ENCODE measurements at regions not wholly inside any gene's neighbourhood (a gene's known extent, or its start where the extent isn't known, plus 50 kb on each side); places are given as distances from the start of the nearest gene placed in this dataset.

DNA sequence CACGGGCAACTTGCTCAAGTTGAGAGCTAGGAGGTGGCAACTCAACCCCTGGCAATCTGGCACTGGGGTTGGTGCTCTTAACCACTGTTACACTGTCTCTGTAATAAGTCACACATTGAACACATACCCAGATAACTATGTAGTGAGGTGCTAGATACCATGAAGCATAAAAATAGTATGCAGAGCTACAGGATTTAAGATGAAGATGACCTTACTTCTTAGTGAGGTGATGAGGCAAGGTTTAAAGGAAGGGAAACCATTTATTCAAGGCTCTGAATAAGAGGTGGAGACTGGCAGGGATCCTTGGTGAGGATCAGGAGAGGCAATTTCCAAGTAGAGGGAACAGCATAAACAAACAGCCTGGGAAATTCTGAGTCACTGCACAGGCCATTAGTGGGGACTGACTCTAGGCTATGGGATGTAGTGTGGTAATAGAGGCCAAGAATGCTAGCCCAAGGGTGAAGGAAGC is 67.6 kb upstream of the NR3C1 start:
- TF ChIP-seq, protein P1, sequence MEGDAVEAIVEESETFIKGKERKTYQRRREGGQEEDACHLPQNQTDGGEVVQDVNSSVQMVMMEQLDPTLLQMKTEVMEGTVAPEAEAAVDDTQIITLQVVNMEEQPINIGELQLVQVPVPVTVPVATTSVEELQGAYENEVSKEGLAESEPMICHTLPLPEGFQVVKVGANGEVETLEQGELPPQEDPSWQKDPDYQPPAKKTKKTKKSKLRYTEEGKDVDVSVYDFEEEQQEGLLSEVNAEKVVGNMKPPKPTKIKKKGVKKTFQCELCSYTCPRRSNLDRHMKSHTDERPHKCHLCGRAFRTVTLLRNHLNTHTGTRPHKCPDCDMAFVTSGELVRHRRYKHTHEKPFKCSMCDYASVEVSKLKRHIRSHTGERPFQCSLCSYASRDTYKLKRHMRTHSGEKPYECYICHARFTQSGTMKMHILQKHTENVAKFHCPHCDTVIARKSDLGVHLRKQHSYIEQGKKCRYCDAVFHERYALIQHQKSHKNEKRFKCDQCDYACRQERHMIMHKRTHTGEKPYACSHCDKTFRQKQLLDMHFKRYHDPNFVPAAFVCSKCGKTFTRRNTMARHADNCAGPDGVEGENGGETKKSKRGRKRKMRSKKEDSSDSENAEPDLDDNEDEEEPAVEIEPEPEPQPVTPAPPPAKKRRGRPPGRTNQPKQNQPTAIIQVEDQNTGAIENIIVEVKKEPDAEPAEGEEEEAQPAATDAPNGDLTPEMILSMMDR (IDR thresholded peaks at IDR 0.05; ENCODE audit: insufficient read depth, low read depth, low read length): no peak
- no peak overlapping the region for H3K4me3 ChIP-seq (ENCODE audit: low read depth, low read length)
- peak; percentile 40 for DNase-seq (ENCODE audit: low read depth)

DNA sequence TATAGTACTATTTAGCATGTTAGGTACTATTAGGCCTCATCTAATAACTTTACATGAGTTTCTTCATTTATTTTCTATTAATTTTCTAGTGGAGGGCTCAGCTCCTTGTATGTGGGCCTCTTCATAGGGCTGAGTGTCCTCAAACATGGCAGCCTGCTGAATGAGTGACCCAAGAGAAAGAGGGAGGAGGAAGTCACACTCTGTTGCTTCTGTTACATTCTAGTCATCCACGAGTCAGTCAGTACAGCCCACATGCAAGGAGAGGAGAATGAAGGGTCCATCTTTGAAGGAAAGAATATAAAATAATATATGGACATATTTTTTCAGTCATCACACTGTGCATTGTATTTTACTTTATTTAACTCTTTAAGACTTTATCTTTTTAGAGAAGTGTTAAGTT is 66.6 kb upstream of the NR3C1 start:
- no peak for DNase-seq (ENCODE audit: low read depth)
- TF ChIP-seq, protein P1 (IDR thresholded peaks at IDR 0.05; ENCODE audit: insufficient read depth, low read depth, low read length): no peak
- H3K4me3 ChIP-seq (ENCODE audit: low read depth, low read length): no peak overlapping the region

DNA sequence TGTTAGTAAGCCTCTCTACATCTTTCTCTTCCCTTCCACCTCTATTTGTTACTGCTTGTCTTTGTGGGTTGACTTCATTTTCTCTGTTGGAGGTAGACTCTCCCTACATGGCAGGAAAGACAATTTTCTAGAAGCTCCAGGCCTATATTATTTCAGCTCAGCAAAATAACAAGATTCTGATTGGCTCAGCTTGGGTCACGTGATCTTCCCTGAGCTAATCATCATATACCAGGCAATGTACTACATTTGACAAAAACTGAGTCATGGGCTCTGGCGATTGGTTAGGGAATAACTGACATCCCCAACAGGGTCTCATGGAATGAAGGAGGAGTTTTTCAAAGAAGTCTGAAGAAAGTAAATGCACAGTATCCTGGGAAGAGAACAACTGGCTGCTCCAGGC is 65.6 kb upstream of the NR3C1 start:
- DNase-seq (ENCODE audit: low read depth): no peak
- H3K4me3 ChIP-seq (ENCODE audit: low read depth, low read length): no peak overlapping the region
- TF ChIP-seq, protein P1 (IDR thresholded peaks at IDR 0.05; ENCODE audit: insufficient read depth, low read depth, low read length): no peak

DNA sequence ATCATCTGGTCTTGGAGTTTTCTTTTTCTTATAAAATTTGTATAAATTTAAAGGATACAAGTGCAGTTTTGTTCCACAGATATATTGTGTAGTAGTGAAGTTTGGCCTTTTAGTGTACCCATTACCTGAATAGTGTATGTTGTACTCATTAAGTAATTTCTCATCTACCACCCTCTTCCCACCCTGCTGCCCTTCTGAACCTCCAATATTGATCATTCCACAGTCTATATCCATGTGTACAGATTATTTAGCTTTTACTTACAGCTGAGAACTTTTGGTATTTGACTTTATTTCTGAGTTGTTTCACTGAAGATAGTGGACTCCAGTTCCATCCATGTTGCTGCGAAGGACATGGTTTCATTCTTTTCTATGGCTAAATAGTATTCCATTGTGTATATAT is 63.1 kb upstream of the NR3C1 start:
- DNase-seq (ENCODE audit: low read depth): no peak
- TF ChIP-seq, protein P1 (IDR thresholded peaks at IDR 0.05; ENCODE audit: insufficient read depth, low read depth, low read length): no peak
- H3K4me3 ChIP-seq (ENCODE audit: low read depth, low read length): no peak overlapping the region

DNA sequence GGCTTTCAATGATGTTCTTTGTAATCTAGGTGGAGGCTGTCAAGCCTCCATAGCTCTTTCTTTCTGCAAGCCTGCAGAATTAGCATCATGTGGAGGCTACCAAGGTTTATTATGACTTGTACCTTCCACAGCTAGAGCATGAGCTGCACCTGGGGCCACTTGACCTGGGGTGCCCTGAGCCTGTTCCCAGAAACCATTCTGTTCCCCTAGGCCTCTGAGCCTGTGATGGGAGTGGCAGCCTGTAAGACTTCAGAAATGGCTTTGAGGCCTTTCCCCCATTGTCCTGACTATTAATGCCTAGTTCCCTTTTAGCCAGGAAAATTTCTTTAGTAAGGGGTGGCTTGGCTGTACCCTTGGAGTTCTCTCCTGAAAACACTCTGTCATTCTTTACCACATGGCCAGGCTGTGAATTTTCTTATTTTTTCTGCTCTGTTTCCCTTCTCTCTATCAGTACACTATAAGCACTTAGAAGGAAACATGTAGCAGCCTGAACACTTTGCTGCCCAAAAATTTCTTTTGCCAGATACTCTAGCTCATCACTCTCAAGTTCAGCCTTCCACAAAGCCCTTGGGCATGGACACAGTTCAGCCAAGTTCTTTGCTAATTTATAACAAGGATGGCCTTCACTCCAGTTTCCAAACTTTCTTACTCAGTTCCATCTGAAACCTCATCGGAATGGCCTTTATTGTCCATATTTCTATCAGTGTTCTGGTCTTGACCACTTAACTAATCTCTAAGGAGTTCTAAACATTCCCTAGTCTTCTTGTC is 61.4 kb upstream of the NR3C1 start:
- no peak for DNase-seq (ENCODE audit: low read depth)
- TF ChIP-seq, protein P1 (IDR thresholded peaks at IDR 0.05; ENCODE audit: insufficient read depth, low read depth, low read length): no peak
- H3K4me3 ChIP-seq (ENCODE audit: low read depth, low read length): no peak overlapping the region

DNA sequence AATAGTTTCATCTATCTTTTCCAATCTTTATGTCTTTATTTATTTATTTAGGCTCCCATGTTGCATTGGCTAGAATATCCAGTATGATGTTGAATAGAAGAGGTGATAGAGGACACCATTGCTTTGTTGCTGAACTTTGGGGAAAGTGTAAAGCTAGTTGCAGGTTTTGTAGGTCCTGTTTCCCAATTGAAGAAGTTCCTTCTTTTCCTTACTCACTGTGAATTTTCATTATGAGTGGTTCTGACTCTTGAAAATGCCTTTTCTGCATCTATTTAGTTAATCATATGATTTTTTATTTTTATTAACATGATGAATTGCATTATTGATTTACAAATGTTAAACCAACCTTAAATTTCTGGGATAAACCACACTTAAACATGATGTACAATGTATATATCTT is 58.9 kb upstream of the NR3C1 start:
- no peak overlapping the region for H3K4me3 ChIP-seq (ENCODE audit: low read depth, low read length)
- TF ChIP-seq, protein P1 (IDR thresholded peaks at IDR 0.05; ENCODE audit: insufficient read depth, low read depth, low read length): no peak
- no peak for DNase-seq (ENCODE audit: low read depth)

DNA sequence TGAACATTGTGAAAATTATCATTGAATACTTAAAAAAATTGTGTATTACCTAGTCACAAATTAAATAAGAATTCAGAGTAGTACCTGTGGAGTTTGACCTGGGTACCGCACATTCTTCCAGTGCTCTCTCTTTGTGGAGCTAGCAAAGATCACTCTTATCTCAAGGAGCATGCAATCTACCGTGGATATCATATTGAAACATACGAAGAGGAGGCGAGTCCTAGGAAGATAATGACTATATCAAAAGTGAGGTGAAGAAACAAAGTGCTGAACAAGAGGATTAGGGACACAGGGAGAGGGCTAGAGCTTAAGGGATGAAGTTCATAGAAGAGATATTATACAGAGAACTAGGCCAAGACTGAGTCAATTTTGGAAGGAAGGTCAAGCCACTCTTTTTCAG is 55.9 kb upstream of the NR3C1 start:
- TF ChIP-seq, protein P1 (IDR thresholded peaks at IDR 0.05; ENCODE audit: insufficient read depth, low read depth, low read length): no peak
- DNase-seq (ENCODE audit: low read depth): no peak

More for the DNA sequence above, 55.9 kb upstream of the NR3C1 start:
- H3K4me3 ChIP-seq (ENCODE audit: low read depth, low read length): no peak overlapping the region

Measured in fibroblast of villous mesenchyme (primary cell).